ENCODE measurements at regions not wholly inside any gene's neighbourhood (a gene's known extent, or its start where the extent isn't known, plus 50 kb on each side); places are given as distances from the start of the nearest gene placed in this dataset.

GRCh38 chr6:108777536-108777935 lies 70.7 kb upstream of the ARMC2 start:
- Mint-ChIP-seq H3K27me3 (peaks cover 10% of the 10 kb centered on the region), H3K9me3 (ENCODE audit: low read depth) (no peaks in the 10 kb centered on the region), H3K4me3 (ENCODE audit: low read depth) (no peak overlapping the region), H3K4me1 (ENCODE audit: low read depth) (peaks cover 7% of the 10 kb centered on the region), H3K27ac (no peak overlapping the region), H3K36me3 (ENCODE audit: insufficient read depth) (no peaks in the 10 kb centered on the region)
- TF ChIP-seq, protein P1, sequence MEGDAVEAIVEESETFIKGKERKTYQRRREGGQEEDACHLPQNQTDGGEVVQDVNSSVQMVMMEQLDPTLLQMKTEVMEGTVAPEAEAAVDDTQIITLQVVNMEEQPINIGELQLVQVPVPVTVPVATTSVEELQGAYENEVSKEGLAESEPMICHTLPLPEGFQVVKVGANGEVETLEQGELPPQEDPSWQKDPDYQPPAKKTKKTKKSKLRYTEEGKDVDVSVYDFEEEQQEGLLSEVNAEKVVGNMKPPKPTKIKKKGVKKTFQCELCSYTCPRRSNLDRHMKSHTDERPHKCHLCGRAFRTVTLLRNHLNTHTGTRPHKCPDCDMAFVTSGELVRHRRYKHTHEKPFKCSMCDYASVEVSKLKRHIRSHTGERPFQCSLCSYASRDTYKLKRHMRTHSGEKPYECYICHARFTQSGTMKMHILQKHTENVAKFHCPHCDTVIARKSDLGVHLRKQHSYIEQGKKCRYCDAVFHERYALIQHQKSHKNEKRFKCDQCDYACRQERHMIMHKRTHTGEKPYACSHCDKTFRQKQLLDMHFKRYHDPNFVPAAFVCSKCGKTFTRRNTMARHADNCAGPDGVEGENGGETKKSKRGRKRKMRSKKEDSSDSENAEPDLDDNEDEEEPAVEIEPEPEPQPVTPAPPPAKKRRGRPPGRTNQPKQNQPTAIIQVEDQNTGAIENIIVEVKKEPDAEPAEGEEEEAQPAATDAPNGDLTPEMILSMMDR (IDR thresholded peaks at IDR 0.05; ENCODE audit: unreplicated experiment): no peak
- DNase-seq (ENCODE audit: low spot score, unreplicated experiment): no peak

- Mint-ChIP-seq H3K27ac (no peak overlapping the region), H3K36me3 (ENCODE audit: insufficient read depth) (no peaks in the 10 kb centered on the region), H3K27me3 (peaks cover 17% of the 10 kb centered on the region), H3K4me3 (ENCODE audit: low read depth) (no peak overlapping the region), H3K9me3 (ENCODE audit: low read depth) (no peaks in the 10 kb centered on the region), H3K4me1 (ENCODE audit: low read depth) (peaks cover 7% of the 10 kb centered on the region)
- DNase-seq (ENCODE audit: low spot score, unreplicated experiment): no peak
- TF ChIP-seq, protein P1 (IDR thresholded peaks at IDR 0.05; ENCODE audit: unreplicated experiment): no peak
These were observed 69.6 kb upstream of the ARMC2 start for GRCh38 chr6:108778421-108779186.

GRCh38 chr6:108779536-108780275 lies 68.5 kb upstream of the ARMC2 start:
- no peak for DNase-seq (ENCODE audit: low spot score, unreplicated experiment)
- TF ChIP-seq, protein P1 (IDR thresholded peaks at IDR 0.05; ENCODE audit: unreplicated experiment): no peak
- Mint-ChIP-seq H3K27ac (no peak overlapping the region), H3K27me3 (peaks cover 23% of the 10 kb centered on the region), H3K4me3 (ENCODE audit: low read depth) (no peak overlapping the region), H3K36me3 (ENCODE audit: insufficient read depth) (no peaks in the 10 kb centered on the region), H3K9me3 (ENCODE audit: low read depth) (no peaks in the 10 kb centered on the region), H3K4me1 (ENCODE audit: low read depth) (peaks cover 7% of the 10 kb centered on the region)

DNA sequence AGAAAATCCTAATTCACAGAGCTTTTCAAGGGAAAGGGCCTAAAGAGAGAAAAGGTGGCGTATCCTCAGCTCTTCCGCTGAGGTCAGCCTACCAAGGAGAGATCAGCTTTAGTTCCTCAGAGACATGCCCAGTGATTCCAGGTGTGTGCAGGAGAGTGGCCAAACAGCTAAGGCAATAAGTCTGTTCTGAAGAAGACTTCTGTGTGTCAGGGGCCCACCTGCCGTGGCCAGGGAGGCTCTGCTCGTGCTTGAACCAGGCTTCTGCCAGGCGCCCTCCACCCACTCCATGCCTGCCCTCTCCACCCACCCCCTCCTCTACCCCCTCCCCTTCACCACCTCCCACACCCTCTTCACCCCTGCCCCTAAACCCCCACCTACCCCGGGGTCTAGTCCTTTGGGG lies 67.4 kb upstream of the ARMC2 start:
- TF ChIP-seq, protein P1 (IDR thresholded peaks at IDR 0.05; ENCODE audit: unreplicated experiment): no peak
- Mint-ChIP-seq H3K27me3 (peaks cover 28% of the 10 kb centered on the region), H3K4me1 (ENCODE audit: low read depth) (peaks cover 7% of the 10 kb centered on the region), H3K36me3 (ENCODE audit: insufficient read depth) (no peaks in the 10 kb centered on the region), H3K27ac (no peak overlapping the region), H3K4me3 (ENCODE audit: low read depth) (no peak overlapping the region), H3K9me3 (ENCODE audit: low read depth) (no peaks in the 10 kb centered on the region)
- no peak for DNase-seq (ENCODE audit: low spot score, unreplicated experiment)

DNA sequence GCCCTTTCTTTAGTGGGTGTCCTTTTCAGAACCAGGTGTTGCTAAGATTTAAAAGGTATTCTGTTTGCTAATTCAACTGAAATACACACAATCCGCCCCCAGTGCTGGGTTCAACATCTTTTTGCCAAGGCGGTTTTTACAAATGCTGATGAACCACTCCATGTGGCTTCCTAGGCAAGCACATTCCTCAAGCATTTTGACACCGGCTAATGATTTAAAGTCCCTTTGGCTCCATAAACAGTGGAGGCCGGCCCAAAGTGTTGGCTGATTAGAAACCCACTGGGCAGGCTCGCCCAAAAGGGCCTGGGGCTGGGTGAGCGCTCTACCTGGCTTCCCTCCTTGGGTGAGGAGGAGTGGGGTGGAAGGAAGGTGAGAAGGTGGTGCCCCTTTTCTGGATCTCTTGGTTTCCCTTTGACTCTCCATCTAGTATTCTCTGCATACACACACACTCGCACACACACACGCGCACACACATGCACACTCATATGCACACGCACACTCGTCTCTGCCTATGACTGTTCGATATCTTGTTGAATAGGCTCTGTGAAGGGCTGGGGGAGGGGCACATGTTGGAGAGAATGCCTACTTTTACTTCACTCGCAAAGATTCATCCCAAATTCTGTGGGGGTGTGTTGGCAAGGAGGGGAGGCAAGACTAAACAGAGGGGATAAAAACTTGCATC lies 66.7 kb upstream of the ARMC2 start:
- Mint-ChIP-seq H3K9me3 (ENCODE audit: low read depth) (no peaks in the 10 kb centered on the region), H3K4me3 (ENCODE audit: low read depth) (peak overlapping the region; percentile 81), H3K27ac (no peak overlapping the region), H3K36me3 (ENCODE audit: insufficient read depth) (no peaks in the 10 kb centered on the region), H3K27me3 (peaks cover 30% of the 10 kb centered on the region), H3K4me1 (ENCODE audit: low read depth) (peaks cover 7% of the 10 kb centered on the region)
- DNase-seq (ENCODE audit: low spot score, unreplicated experiment): no peak
- TF ChIP-seq, protein P1 (IDR thresholded peaks at IDR 0.05; ENCODE audit: unreplicated experiment): no peak

Data from progenitor cell of endocrine pancreas (in vitro differentiated cells).